IMR-90 (cell line): ENCODE measurements at regions not wholly inside any gene's neighbourhood (a gene's known extent, or its start where the extent isn't known, plus 50 kb on each side); places are given as distances from the start of the nearest gene placed in this dataset.

Source experiments
- ATAC-seq: fragments of 200-7000 bp; cut with Tn5 transposase; 2 replicates; pipeline ENCODE4 v1.9.1; 2020; ENCODE audit warnings: low read depth, mild to moderate bottlenecking, moderate library complexity
- BruUV-seq: library from RNA; stranded (reverse); fragments of 400-500 nt; replicated peaks from 2 replicates; lab custom pipeline; 2021; lab: Mats Ljungman, UMichigan
- CTCF ChIA-PET: fragments of 300-600 bp; formaldehyde crosslinking; extraction: SDS; loops from one replicate; lab custom pipeline; 2021; ENCODE audit warnings: antibody characterized with exemption; lab: Yijun Ruan, JAX
- POLR2A ChIA-PET: fragments of 300-600 bp; sonication (Branson Sonifier 250); formaldehyde crosslinking; loops from one replicate; lab custom pipeline; 2022; ENCODE audit warnings: antibody characterized with exemption; ENCODE audit not compliant: unreplicated experiment; lab: Charles Lee
- DNase-seq: peaks from one replicate; pipeline ENCODE4 v3.0.0; 2013
- H2AFZ ChIP-seq: replicated peaks from 2 replicates; pipeline ENCODE3; 2013; ENCODE audit warnings: low read length, mild to moderate bottlenecking; ENCODE audit not compliant: poor library complexity
- H2AK5ac ChIP-seq: 2 replicates; pipeline ENCODE4 v1.6.1; 2013; ENCODE audit warnings: low read depth, low read length, inconsistent platforms
- H2AK9ac ChIP-seq: replicated peaks from 2 replicates; pipeline ENCODE3; 2013; ENCODE audit warnings: mild to moderate bottlenecking, low read depth, low read length, moderate library complexity; ENCODE audit not compliant: poor library complexity
- H2BK120ac ChIP-seq: 2 replicates; pipeline ENCODE4 v1.6.1; 2013; ENCODE audit warnings: low read depth, low read length, inconsistent platforms
- H2BK15ac ChIP-seq: 3 replicates; pipeline ENCODE4 v1.6.1; 2013; ENCODE audit warnings: low read depth, low read length, inconsistent platforms
- H2BK20ac ChIP-seq: 2 replicates; pipeline ENCODE4 v1.6.1; 2013; ENCODE audit warnings: low read depth, mild to moderate bottlenecking, inconsistent platforms, low read length, moderate library complexity
- H2BK5ac ChIP-seq: 2 replicates; pipeline ENCODE4 v1.6.1; 2013; ENCODE audit warnings: mild to moderate bottlenecking, low read depth, low read length, inconsistent platforms; ENCODE audit not compliant: poor library complexity, severe bottlenecking
- H3K14ac ChIP-seq: replicated peaks from 2 replicates; pipeline ENCODE4 v1.6.1; 2013; ENCODE audit warnings: low read depth, low read length, inconsistent platforms
- H3K18ac ChIP-seq: 2 replicates; pipeline ENCODE4 v1.6.1; 2013; ENCODE audit warnings: low read depth, low read length, control low read depth
- H3K23ac ChIP-seq: 2 replicates; pipeline ENCODE4 v1.6.1; 2013; ENCODE audit warnings: low read depth, low read length, inconsistent platforms
- H3K27ac ChIP-seq: 2 replicates; pipeline ENCODE4 v1.5.1; 2013; ENCODE audit warnings: mild to moderate bottlenecking, control low read depth, low read length; ENCODE audit not compliant: insufficient read depth
- H3K27me3 ChIP-seq: 2 replicates; pipeline ENCODE4 v1.6.1; 2013; ENCODE audit warnings: low read length; ENCODE audit not compliant: control insufficient read depth, insufficient read depth
- H3K36me3 ChIP-seq: 2 replicates; pipeline ENCODE4 v1.6.1; 2013; ENCODE audit warnings: low read length, mixed read lengths; ENCODE audit not compliant: control insufficient read depth, insufficient read depth
- H3K4ac ChIP-seq: 2 replicates; pipeline ENCODE4 v1.6.1; 2013; ENCODE audit warnings: low read depth, low read length, inconsistent platforms
- H3K4me1 ChIP-seq: 2 replicates; pipeline ENCODE4 v1.6.1; 2013; ENCODE audit warnings: low read length, mixed read lengths; ENCODE audit not compliant: control insufficient read depth, insufficient read depth
- H3K4me2 ChIP-seq: 2 replicates; pipeline ENCODE4 v1.6.1; 2013; ENCODE audit warnings: low read depth, mild to moderate bottlenecking, control low read depth, low read length, moderate library complexity
- H3K4me3 ChIP-seq: 2 replicates; pipeline ENCODE4 v1.5.1; 2013; ENCODE audit warnings: low read depth, mild to moderate bottlenecking, control low read depth, low read length, moderate library complexity; ENCODE audit not compliant: insufficient read depth
- H3K56ac ChIP-seq: 2 replicates; pipeline ENCODE4 v1.6.1; 2013; ENCODE audit warnings: low read length, inconsistent platforms; ENCODE audit not compliant: insufficient read depth; ENCODE audit errors: extremely low read depth
- H3K79me1 ChIP-seq, 2 experiments: 2 replicates each; pipeline ENCODE4 v1.6.1; 2013; ENCODE audit warnings: low read length in 2 of 2, inconsistent platforms in 1 of 2, low read depth in 1 of 2
- H3K9ac ChIP-seq: 2 replicates; pipeline ENCODE4 v1.6.1; 2013; ENCODE audit warnings: low read depth, low read length, control low read depth
- H3K9me1 ChIP-seq: 2 replicates; pipeline ENCODE4 v1.6.1; 2013; ENCODE audit warnings: low read length, inconsistent platforms; ENCODE audit not compliant: insufficient read depth
- H3K9me3 ChIP-seq: 2 replicates; pipeline ENCODE4 v1.6.1; 2013; ENCODE audit warnings: low read length; ENCODE audit not compliant: control insufficient read depth, insufficient read depth
- H4K20me1 ChIP-seq: 2 replicates; pipeline ENCODE4 v1.6.1; 2013; ENCODE audit warnings: low read length, inconsistent platforms; ENCODE audit not compliant: insufficient read depth
- H4K5ac ChIP-seq: 2 replicates; pipeline ENCODE4 v1.6.1; 2013; ENCODE audit warnings: mild to moderate bottlenecking, low read depth, low read length, control low read depth
- H4K8ac ChIP-seq, 2 experiments: 2 replicates each; pipeline ENCODE4 v1.6.1; 2013; ENCODE audit warnings: low read depth in 2 of 2, low read length in 2 of 2, control low read depth in 1 of 2, inconsistent platforms in 1 of 2
- H4K91ac ChIP-seq: 2 replicates; pipeline ENCODE4 v1.6.1; 2013; ENCODE audit warnings: low read depth, low read length, inconsistent platforms; ENCODE audit not compliant: insufficient read depth
- CEBPB ChIP-seq: IDR thresholded peaks from 2 replicates; pipeline ENCODE4 v1.6.1; 2012; ENCODE audit warnings: low read depth, low read length, improper control_type of control experiment
- RAD21 ChIP-seq: IDR thresholded peaks from 2 replicates; pipeline ENCODE4 v1.6.1; 2012; ENCODE audit warnings: low read length, improper control_type of control experiment
- RCOR1 ChIP-seq: IDR thresholded peaks from 2 replicates; pipeline ENCODE4 v1.6.1; 2012; ENCODE audit warnings: mild to moderate bottlenecking, low read length, improper control_type of control experiment; ENCODE audit not compliant: insufficient replicate concordance
- SMC3 ChIP-seq: fragments of 150-350 bp; IDR thresholded peaks from 2 replicates; pipeline ENCODE4 v1.6.1; 2016; ENCODE audit warnings: low read depth, mild to moderate bottlenecking, antibody characterized with exemption, low read length, moderate library complexity
- WGBS, 2 experiments: methylation state at CpG; one replicate each; pipeline versions ENCODE4 v1.1.5 to v1.1.7; 2013; ENCODE audit warnings: missing lambda C conversion rate in 2 of 2; ENCODE audit not compliant: insufficient read length in 1 of 2; ENCODE audit errors: extremely low coverage in 2 of 2; 5-methylcytosine and 5-hydroxymethylcytosine counted together
- dilution Hi-C: fragments of 300-500 bp; cut with HindIII; formaldehyde crosslinking; loops from one replicate; pipeline ENCODE4 v1.14.3; 2018; ENCODE audit warnings: low sequenced_read_pairs; ENCODE audit not compliant: unreplicated experiment
- in situ Hi-C: fragments of 300-500 bp; cut with MboI; formaldehyde crosslinking; loops from 3 replicates; pipeline ENCODE4 v1.14.3; 2019; ENCODE audit warnings: low sequenced_read_pairs, inconsistent platforms, mixed read lengths
- intact Hi-C: fragments of 100-400 bp; cut with micrococcal nuclease; formaldehyde crosslinking; loops from 2 replicates; pipeline ENCODE4 v1.10.0; 2022

DNA sequence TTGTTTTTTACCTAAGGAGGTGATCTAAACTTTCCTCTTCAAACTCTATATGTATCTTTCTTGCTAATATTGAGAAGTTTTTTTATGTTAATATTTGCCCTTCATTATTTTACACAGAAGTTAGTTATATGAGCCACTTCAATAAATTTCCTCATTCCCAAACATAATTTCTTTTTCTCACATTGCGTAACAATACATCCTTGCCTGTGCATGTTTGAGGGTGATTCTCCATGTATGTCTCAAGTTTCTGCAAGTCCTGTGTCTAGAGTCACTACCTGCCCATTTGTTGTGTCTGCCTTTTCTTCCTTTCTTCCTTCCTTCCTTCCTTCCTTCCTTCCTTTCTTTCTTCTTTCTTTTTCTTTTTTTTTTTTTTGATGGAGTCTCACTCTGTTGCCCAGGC is 2057.9 kb downstream of the PCDH7 start:
- Histone ChIP-seq H2AK5ac (no peak overlapping the region), H3K27me3 (no peaks in the 10 kb centered on the region), H2AK9ac (no peak overlapping the region), H3K18ac (no peak overlapping the region), H3K9me1 (no peaks in the 10 kb centered on the region), H3K9ac (no peak overlapping the region), H4K20me1 (no peaks in the 10 kb centered on the region), H3K27ac (no peak overlapping the region), H4K91ac (no peak overlapping the region), H4K8ac (no peak overlapping the region), H2BK5ac (no peak overlapping the region), H3K23ac (no peak overlapping the region), H3K56ac (no peak overlapping the region), H3K79me1 (no peaks in the 10 kb centered on the region), H3K9me3 (no peaks in the 10 kb centered on the region), H3K36me3 (no peaks in the 10 kb centered on the region), H3K4me2 (no peak overlapping the region), H3K4ac (no peak overlapping the region), H3K4me1 (no peaks in the 10 kb centered on the region), H2BK15ac (no peak overlapping the region), H3K4me3 (no peak overlapping the region), H2BK120ac (no peak overlapping the region), H2BK20ac (no peak overlapping the region), H2AFZ (no peak overlapping the region), H3K14ac (no peak overlapping the region), H4K5ac (no peak overlapping the region)
- ChIA-PET CTCF (no interaction called here), POLR2A (no interaction called here)
- TF ChIP-seq SMC3: no peak
- no peak for TF ChIP-seq RAD21
- no peak for TF ChIP-seq RCOR1
- peak; percentile 65 for TF ChIP-seq CEBPB
- ATAC-seq (no peak), DNase-seq (no peak)
- intact Hi-C loops (no loop called here), dilution Hi-C loops (no loop called here), in situ Hi-C loops (no loop called here)
- WGBS, 2 experiments: no CpG with 5 or more reads among the region's 1 CpG
- BruUV-seq: no TSS peak
